Choroid plexus epithelial cell (primary cell): ENCODE measurements at regions not wholly inside any gene's neighbourhood (a gene's known extent, or its start where the extent isn't known, plus 50 kb on each side); places are given as distances from the start of the nearest gene placed in this dataset.

ENCODE experiments used
- DNase-seq: peaks from one replicate; pipeline ENCODE4 v3.0.0-alpha.2; 2010; ENCODE audit warnings: low read depth
- H3K4me3 ChIP-seq: 2 replicates; pipeline ENCODE4 v1.5.1; 2011; ENCODE audit warnings: low read depth, mild to moderate bottlenecking, control low read depth, low read length, moderate library complexity
- CTCF ChIP-seq: conservative IDR thresholded peaks from 2 replicates; pipeline ENCODE4 v1.5.1; 2011; ENCODE audit warnings: low read depth, mild to moderate bottlenecking, control low read depth, inconsistent platforms, low read length, moderate library complexity

GRCh38 chr12:66901138-66901932, 222.5 kb upstream of the GRIP1 start:
- TF ChIP-seq CTCF = no peak
- DNase-seq = no peak
- H3K4me3 ChIP-seq = no peak overlapping the region

GRCh38 chr12:66902020-66902419, 223.1 kb upstream of the GRIP1 start:
- DNase-seq = no peak
- TF ChIP-seq CTCF = no peak
- no peak overlapping the region for H3K4me3 ChIP-seq

GRCh38 chr12:66903782-66904396, 225.0 kb upstream of the GRIP1 start:
- H3K4me3 ChIP-seq = no peak overlapping the region
- TF ChIP-seq CTCF = no peak
- peak; percentile 6 for DNase-seq

GRCh38 chr12:66905201-66905600, 226.3 kb upstream of the GRIP1 start:
- DNase-seq = no peak
- TF ChIP-seq CTCF = no peak
- no peak overlapping the region for H3K4me3 ChIP-seq

- DNase-seq = no peak
- TF ChIP-seq CTCF = no peak
- H3K4me3 ChIP-seq = no peak overlapping the region
These were observed 231.6 kb upstream of the GRIP1 start for GRCh38 chr12:66910366-66910974.

GRCh38 chr12:66915306-66915904, 236.5 kb upstream of the GRIP1 start:
- no peak for TF ChIP-seq CTCF
- no peak overlapping the region for H3K4me3 ChIP-seq
- DNase-seq = no peak
